SK-N-SH (cell line): ENCODE measurements at regions not wholly inside any gene's neighbourhood (a gene's known extent, or its start where the extent isn't known, plus 50 kb on each side); places are given as distances from the start of the nearest gene placed in this dataset.

ENCODE experiments used
- CTCF ChIA-PET: fragments of 300-600, 350-600 bp; formaldehyde crosslinking; extraction: SDS; loops from one replicate; lab custom pipeline; 2021; lab: Yijun Ruan, JAX
- POLR2A ChIA-PET: fragments of 350-600 bp; sonication (Branson Sonifier 250); formaldehyde crosslinking; extraction: SDS; loops from one replicate; lab custom pipeline; 2020; ENCODE audit warnings: antibody characterized with exemption, inconsistent platforms; lab: Yijun Ruan, JAX
- DNase-seq: peaks from one replicate; pipeline ENCODE4 v3.0.0; 2012
- H2AFZ ChIP-seq: fragments of 200-600 bp; sonication (generic); 2 replicates; pipeline ENCODE4 v1.8.1; 2016; ENCODE audit warnings: antibody characterized with exemption, mild to moderate bottlenecking, low read depth
- H3F3A ChIP-seq: fragments of 200-600 bp; sonication (generic); replicated peaks from 2 replicates; pipeline ENCODE3; 2016; ENCODE audit warnings: antibody characterized with exemption, mild to moderate bottlenecking; ENCODE audit not compliant: insufficient read depth
- H3K27ac ChIP-seq, 2 experiments: fragments of 200-500 bp in 1 of 2; fragments of 200-600 bp in 1 of 2; sonication (Bioruptor generic) in 1 of 2; sonication (generic), shearing (Covaris generic) in 1 of 2; 2 replicates each; pipeline versions ENCODE4 v1.5.1 to v1.6.1; 2014 to 2016; ENCODE audit warnings: low read depth in 2 of 2, inconsistent platforms in 1 of 2, low read length in 1 of 2, mild to moderate bottlenecking in 1 of 2, mixed read lengths in 1 of 2
- H3K27me3 ChIP-seq: fragments of 200-600 bp; sonication (generic), shearing (Covaris generic); 2 replicates; pipeline ENCODE4 v1.6.1; 2016; ENCODE audit warnings: mixed run types; ENCODE audit not compliant: insufficient read depth
- H3K36me3 ChIP-seq, 2 experiments: fragments of 200-500 bp in 1 of 2; fragments of 200-600 bp in 1 of 2; sonication (Bioruptor generic) in 1 of 2; sonication (generic) in 1 of 2; replicated peaks in 1 of 2; 2 replicates each; pipeline versions ENCODE3 to v1.5.1; 2014 to 2016; ENCODE audit warnings: low read length in 1 of 2, mild to moderate bottlenecking in 1 of 2; ENCODE audit not compliant: insufficient read depth in 2 of 2, control insufficient read depth in 1 of 2
- H3K4me1 ChIP-seq, 2 experiments: fragments of 200-500 bp in 1 of 2; fragments of 200-600 bp in 1 of 2; sonication (Bioruptor generic) in 1 of 2; sonication (generic), shearing (Covaris generic) in 1 of 2; 2 replicates each; pipeline versions ENCODE4 v1.5.1 to v1.6.1; 2014 to 2016; ENCODE audit warnings: low read depth in 1 of 2, low read length in 1 of 2, mixed run types in 1 of 2; ENCODE audit not compliant: insufficient read depth in 2 of 2, control insufficient read depth in 1 of 2
- H3K4me2 ChIP-seq: fragments of 200-600 bp; sonication (generic), shearing (Covaris generic); 2 replicates; pipeline ENCODE4 v1.6.1; 2017; ENCODE audit warnings: mixed run types
- H3K4me3 ChIP-seq, 2 experiments: fragments of 200-500 bp in 1 of 2; fragments of 200-600 bp in 1 of 2; sonication (Bioruptor generic) in 1 of 2; sonication (generic), shearing (Covaris generic) in 1 of 2; 2 replicates each; pipeline versions ENCODE4 v1.5.1 to v1.8.1; 2014 to 2016; ENCODE audit warnings: low read depth in 2 of 2, inconsistent platforms in 1 of 2, low read length in 1 of 2, mild to moderate bottlenecking in 1 of 2, mixed read lengths in 1 of 2, moderate library complexity in 1 of 2
- H3K79me2 ChIP-seq: fragments of 200-600 bp; sonication (generic); 2 replicates; pipeline ENCODE4 v1.8.1; 2017; ENCODE audit warnings: mild to moderate bottlenecking; ENCODE audit not compliant: insufficient read depth
- H3K9ac ChIP-seq: fragments of 200-600 bp; sonication (generic); 2 replicates; pipeline ENCODE4 v1.6.1; 2017; ENCODE audit warnings: mixed run types
- H3K9me2 ChIP-seq: fragments of 200-600 bp; sonication (generic); 2 replicates; pipeline ENCODE4 v1.6.1; 2017; ENCODE audit warnings: mixed run types
- H3K9me3 ChIP-seq: fragments of 200-600 bp; sonication (generic); 2 replicates; pipeline ENCODE4 v1.6.1; 2017; ENCODE audit warnings: mixed run types, mild to moderate bottlenecking, moderate library complexity
- H4K20me1 ChIP-seq: fragments of 200-600 bp; sonication (generic); 2 replicates; pipeline ENCODE4 v1.6.1; 2017; ENCODE audit warnings: mild to moderate bottlenecking, mixed run types; ENCODE audit not compliant: insufficient read depth
- CHD2 ChIP-seq: fragments of 150-350 bp; IDR thresholded peaks from 2 replicates; pipeline ENCODE4 v1.6.1; 2018; ENCODE audit warnings: low read length; ENCODE audit not compliant: partially characterized antibody
- FOSL2 ChIP-seq: IDR thresholded peaks from 2 replicates; pipeline ENCODE4 v1.4.0; 2012; ENCODE audit warnings: low read depth, mild to moderate bottlenecking, moderate library complexity, borderline replicate concordance
- FOXM1 ChIP-seq: IDR thresholded peaks from 2 replicates; pipeline ENCODE4 v1.4.0; 2012; ENCODE audit warnings: low read depth, mild to moderate bottlenecking
- NRF1 ChIP-seq: IDR thresholded peaks from 2 replicates; pipeline ENCODE4 v1.6.1; 2012; ENCODE audit warnings: low read depth, mild to moderate bottlenecking, low read length
- RCOR1 ChIP-seq: fragments of 150-350 bp; IDR thresholded peaks from 2 replicates; pipeline ENCODE4 v1.6.1; 2017; ENCODE audit warnings: antibody characterized with exemption, low read length
- SMC3 ChIP-seq: IDR thresholded peaks from 2 replicates; pipeline ENCODE4 v1.6.1; 2012; ENCODE audit warnings: low read depth, low read length, improper control_type of control experiment
- TAF1 ChIP-seq: IDR thresholded peaks from 2 replicates; pipeline ENCODE4 v1.6.1; 2012; ENCODE audit warnings: low read depth, mild to moderate bottlenecking, low read length, moderate library complexity, borderline replicate concordance
- TCF12 ChIP-seq: IDR thresholded peaks from 2 replicates; pipeline ENCODE4 v1.4.0; 2012
- TEAD4 ChIP-seq: IDR thresholded peaks from 2 replicates; pipeline ENCODE4 v1.4.0; 2012; ENCODE audit warnings: mild to moderate bottlenecking, borderline replicate concordance; ENCODE audit not compliant: insufficient read depth
- YY1 ChIP-seq: IDR thresholded peaks from 2 replicates; pipeline ENCODE4 v1.4.0; 2012; ENCODE audit warnings: low read depth, mild to moderate bottlenecking
- WGBS: methylation state at CpG from one replicate; pipeline ENCODE4 v1.1.6; 2017; ENCODE audit warnings: low lambda C conversion rate; 5-methylcytosine and 5-hydroxymethylcytosine counted together
- TF ChIP-seq, protein P1 (sequence below): fragments of 200-600 bp; sonication (generic); IDR thresholded peaks from 2 replicates; pipeline ENCODE4 v1.6.1; 2017; ENCODE audit warnings: antibody characterized with exemption, mild to moderate bottlenecking, moderate library complexity
- TF ChIP-seq, protein P2 (sequence below): fragments of 150-350 bp; IDR thresholded peaks from 2 replicates; pipeline ENCODE4 v1.6.1; 2016; ENCODE audit warnings: mild to moderate bottlenecking, low read depth, low read length
- TF ChIP-seq, protein P3 (sequence below): IDR thresholded peaks from 2 replicates; pipeline ENCODE4 v1.4.0; 2012; ENCODE audit warnings: low read depth
- TF ChIP-seq, protein P4 (sequence below): IDR thresholded peaks from 2 replicates; pipeline ENCODE4 v1.6.1; 2012; ENCODE audit warnings: mild to moderate bottlenecking, low read depth, low read length, moderate library complexity

- CTCF ChIA-PET = interaction anchor here (1.0 kb wide), 1 partner anchor 11 kb away, joined by 3 read pairs; no protein-coding TSS in a partner anchor
- 50% methylated on average over 3 of the region's 5 CpGs for WGBS
Measured at GRCh38 chr3:95037097-95037496, 974.2 kb downstream of the NSUN3 start.

DNA sequence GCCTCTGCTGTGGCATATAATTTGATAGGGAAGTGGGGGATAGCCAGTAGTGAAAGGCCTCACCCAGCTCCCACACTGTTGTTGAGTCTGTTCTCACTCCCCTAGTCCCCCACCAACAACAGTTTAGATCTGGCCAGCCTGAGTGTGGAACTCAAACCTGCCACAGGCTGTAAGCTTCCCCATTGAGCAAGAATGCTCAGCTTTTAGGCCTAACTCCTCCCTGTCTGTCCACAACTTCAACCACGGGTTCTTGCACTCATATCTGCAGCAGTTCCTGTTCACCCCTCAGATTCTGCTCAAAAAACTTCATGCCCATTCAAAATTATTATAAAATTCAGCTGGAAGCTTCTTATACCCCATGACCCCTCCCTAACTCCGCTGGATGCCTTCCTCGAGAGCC lies 975.1 kb downstream of the NSUN3 start:
- Histone ChIP-seq H3K4me1 (no peaks in the 10 kb centered on the region), H3K36me3 (no peaks in the 10 kb centered on the region), H3F3A (no peaks in the 10 kb centered on the region), H3K4me2 (no peak overlapping the region), H3K9ac (no peak overlapping the region), H3K79me2 (no peaks in the 10 kb centered on the region), H2AFZ (no peak overlapping the region), H3K27me3 (no peaks in the 10 kb centered on the region), H3K9me3 (no peaks in the 10 kb centered on the region), H3K4me3 (no peak overlapping the region), H3K9me2 (no peaks in the 10 kb centered on the region), H4K20me1 (no peaks in the 10 kb centered on the region), H3K27ac (no peak overlapping the region)
- DNase-seq = no peak
- ChIA-PET CTCF (interaction anchor here (0.6 to 1.0 kb wide), 2 partner anchors 10 to 1070 kb away, joined by 3 read pairs; no protein-coding TSS in a partner anchor), POLR2A (no interaction called here)
- WGBS = 11% methylated on average over 3 of the region's 3 CpGs
- TF ChIP-seq, protein P1, sequence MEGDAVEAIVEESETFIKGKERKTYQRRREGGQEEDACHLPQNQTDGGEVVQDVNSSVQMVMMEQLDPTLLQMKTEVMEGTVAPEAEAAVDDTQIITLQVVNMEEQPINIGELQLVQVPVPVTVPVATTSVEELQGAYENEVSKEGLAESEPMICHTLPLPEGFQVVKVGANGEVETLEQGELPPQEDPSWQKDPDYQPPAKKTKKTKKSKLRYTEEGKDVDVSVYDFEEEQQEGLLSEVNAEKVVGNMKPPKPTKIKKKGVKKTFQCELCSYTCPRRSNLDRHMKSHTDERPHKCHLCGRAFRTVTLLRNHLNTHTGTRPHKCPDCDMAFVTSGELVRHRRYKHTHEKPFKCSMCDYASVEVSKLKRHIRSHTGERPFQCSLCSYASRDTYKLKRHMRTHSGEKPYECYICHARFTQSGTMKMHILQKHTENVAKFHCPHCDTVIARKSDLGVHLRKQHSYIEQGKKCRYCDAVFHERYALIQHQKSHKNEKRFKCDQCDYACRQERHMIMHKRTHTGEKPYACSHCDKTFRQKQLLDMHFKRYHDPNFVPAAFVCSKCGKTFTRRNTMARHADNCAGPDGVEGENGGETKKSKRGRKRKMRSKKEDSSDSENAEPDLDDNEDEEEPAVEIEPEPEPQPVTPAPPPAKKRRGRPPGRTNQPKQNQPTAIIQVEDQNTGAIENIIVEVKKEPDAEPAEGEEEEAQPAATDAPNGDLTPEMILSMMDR = no peak
- TF ChIP-seq SMC3 (no peak), TCF12 (no peak), TAF1 (no peak)
- TF ChIP-seq, protein P2, sequence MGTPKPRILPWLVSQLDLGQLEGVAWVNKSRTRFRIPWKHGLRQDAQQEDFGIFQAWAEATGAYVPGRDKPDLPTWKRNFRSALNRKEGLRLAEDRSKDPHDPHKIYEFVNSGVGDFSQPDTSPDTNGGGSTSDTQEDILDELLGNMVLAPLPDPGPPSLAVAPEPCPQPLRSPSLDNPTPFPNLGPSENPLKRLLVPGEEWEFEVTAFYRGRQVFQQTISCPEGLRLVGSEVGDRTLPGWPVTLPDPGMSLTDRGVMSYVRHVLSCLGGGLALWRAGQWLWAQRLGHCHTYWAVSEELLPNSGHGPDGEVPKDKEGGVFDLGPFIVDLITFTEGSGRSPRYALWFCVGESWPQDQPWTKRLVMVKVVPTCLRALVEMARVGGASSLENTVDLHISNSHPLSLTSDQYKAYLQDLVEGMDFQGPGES = no peak
- TF ChIP-seq, protein P3, sequence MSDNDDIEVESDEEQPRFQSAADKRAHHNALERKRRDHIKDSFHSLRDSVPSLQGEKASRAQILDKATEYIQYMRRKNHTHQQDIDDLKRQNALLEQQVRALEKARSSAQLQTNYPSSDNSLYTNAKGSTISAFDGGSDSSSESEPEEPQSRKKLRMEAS = no peak

More at GRCh38 chr3:95037097-95037496, 974.2 kb downstream of the NSUN3 start:
- H3K4me3 ChIP-seq = no peak overlapping the region
- no peaks in the 10 kb centered on the region for H4K20me1 ChIP-seq
- no peak for TF ChIP-seq TCF12
- no peak for TF ChIP-seq TEAD4
- TF ChIP-seq CHD2 = no peak
- no peak for TF ChIP-seq FOSL2
- TF ChIP-seq FOXM1 = no peak
- TF ChIP-seq, protein P2 = no peak
- TF ChIP-seq RCOR1 = no peak
- TF ChIP-seq NRF1 = no peak
- TF ChIP-seq, protein P3 = no peak
- TF ChIP-seq, protein P4, sequence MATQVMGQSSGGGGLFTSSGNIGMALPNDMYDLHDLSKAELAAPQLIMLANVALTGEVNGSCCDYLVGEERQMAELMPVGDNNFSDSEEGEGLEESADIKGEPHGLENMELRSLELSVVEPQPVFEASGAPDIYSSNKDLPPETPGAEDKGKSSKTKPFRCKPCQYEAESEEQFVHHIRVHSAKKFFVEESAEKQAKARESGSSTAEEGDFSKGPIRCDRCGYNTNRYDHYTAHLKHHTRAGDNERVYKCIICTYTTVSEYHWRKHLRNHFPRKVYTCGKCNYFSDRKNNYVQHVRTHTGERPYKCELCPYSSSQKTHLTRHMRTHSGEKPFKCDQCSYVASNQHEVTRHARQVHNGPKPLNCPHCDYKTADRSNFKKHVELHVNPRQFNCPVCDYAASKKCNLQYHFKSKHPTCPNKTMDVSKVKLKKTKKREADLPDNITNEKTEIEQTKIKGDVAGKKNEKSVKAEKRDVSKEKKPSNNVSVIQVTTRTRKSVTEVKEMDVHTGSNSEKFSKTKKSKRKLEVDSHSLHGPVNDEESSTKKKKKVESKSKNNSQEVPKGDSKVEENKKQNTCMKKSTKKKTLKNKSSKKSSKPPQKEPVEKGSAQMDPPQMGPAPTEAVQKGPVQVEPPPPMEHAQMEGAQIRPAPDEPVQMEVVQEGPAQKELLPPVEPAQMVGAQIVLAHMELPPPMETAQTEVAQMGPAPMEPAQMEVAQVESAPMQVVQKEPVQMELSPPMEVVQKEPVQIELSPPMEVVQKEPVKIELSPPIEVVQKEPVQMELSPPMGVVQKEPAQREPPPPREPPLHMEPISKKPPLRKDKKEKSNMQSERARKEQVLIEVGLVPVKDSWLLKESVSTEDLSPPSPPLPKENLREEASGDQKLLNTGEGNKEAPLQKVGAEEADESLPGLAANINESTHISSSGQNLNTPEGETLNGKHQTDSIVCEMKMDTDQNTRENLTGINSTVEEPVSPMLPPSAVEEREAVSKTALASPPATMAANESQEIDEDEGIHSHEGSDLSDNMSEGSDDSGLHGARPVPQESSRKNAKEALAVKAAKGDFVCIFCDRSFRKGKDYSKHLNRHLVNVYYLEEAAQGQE = no peak
- TF ChIP-seq YY1 = no peak
- TF ChIP-seq, all 33 proteins: peak for 0
- no peaks in the 10 kb centered on the region for H3K27me3 ChIP-seq
- H3K9me3 ChIP-seq = no peaks in the 10 kb centered on the region
- no peaks in the 10 kb centered on the region for H3F3A ChIP-seq
- no peaks in the 10 kb centered on the region for H3K4me1 ChIP-seq
- H3K36me3 ChIP-seq = no peaks in the 10 kb centered on the region
- H2AFZ ChIP-seq = no peak overlapping the region
- POLR2A ChIA-PET = no interaction called here
- no peak overlapping the region for H3K9ac ChIP-seq
- no peaks in the 10 kb centered on the region for H3K79me2 ChIP-seq
- DNase-seq = no peak
- H3K27ac ChIP-seq = no peak overlapping the region
- H3K9me2 ChIP-seq = no peaks in the 10 kb centered on the region
- no peak overlapping the region for H3K4me2 ChIP-seq
